Activated CD4-positive, alpha-beta T cell treated with anti-CD3 and anti-CD28 coated beads for 1 hour (primary cell): ENCODE measurements at regions not wholly inside any gene's neighbourhood (a gene's known extent, or its start where the extent isn't known, plus 50 kb on each side); places are given as distances from the start of the nearest gene placed in this dataset.

Experiments
- DNase-seq: peaks from one replicate; pipeline ENCODE4 v3.0.0-alpha.2; 2020

GRCh38 chr11:116596346-116597260 is 176.2 kb downstream of the BUD13 start:
- no peak for DNase-seq

- DNase-seq: no peak
Observed at GRCh38 chr11:116595305-116595880, 177.4 kb downstream of the BUD13 start.

- DNase-seq: no peak
Observed at GRCh38 chr11:116590844-116591570, 181.8 kb downstream of the BUD13 start.

GRCh38 chr11:116589402-116589801 is 183.4 kb downstream of the BUD13 start:
- no peak for DNase-seq

GRCh38 chr11:116586392-116586791 is 186.4 kb downstream of the BUD13 start:
- DNase-seq: no peak

GRCh38 chr11:116582571-116582970 is 190.2 kb downstream of the BUD13 start:
- DNase-seq: no peak

GRCh38 chr11:116581349-116581748 is 191.4 kb downstream of the BUD13 start:
- DNase-seq: no peak

- no peak for DNase-seq
Observed at GRCh38 chr11:116580799-116581198, 192.0 kb downstream of the BUD13 start.

- DNase-seq: no peak
Observed at GRCh38 chr11:116579857-116580727, 192.7 kb downstream of the BUD13 start.

- DNase-seq: no peak
Observed at GRCh38 chr11:116579031-116579653, 193.6 kb downstream of the BUD13 start.

- no peak for DNase-seq
Observed at GRCh38 chr11:116577956-116578355, 194.8 kb downstream of the BUD13 start.

GRCh38 chr11:116577273-116577672 is 195.5 kb downstream of the BUD13 start:
- no peak for DNase-seq

- no peak for DNase-seq
Observed at GRCh38 chr11:116576526-116576925, 196.3 kb downstream of the BUD13 start.

- no peak for DNase-seq
Observed at GRCh38 chr11:116567721-116568242, 205.0 kb downstream of the BUD13 start.

- DNase-seq: no peak
Observed at GRCh38 chr11:116563712-116564047, 209.1 kb downstream of the BUD13 start.

GRCh38 chr11:116563028-116563711 is 209.6 kb downstream of the BUD13 start:
- no peak for DNase-seq

GRCh38 chr11:116560589-116560988 is 212.2 kb downstream of the BUD13 start:
- no peak for DNase-seq

- no peak for DNase-seq
Observed at GRCh38 chr11:116558504-116559211, 214.1 kb downstream of the BUD13 start.

GRCh38 chr11:116557282-116557681 is 215.5 kb downstream of the BUD13 start:
- DNase-seq: no peak

- no peak for DNase-seq
Observed at GRCh38 chr11:116556483-116556882, 216.3 kb downstream of the BUD13 start.

GRCh38 chr11:116553482-116553881 is 219.3 kb downstream of the BUD13 start:
- no peak for DNase-seq
